NCI-H2171 (cell line): ENCODE measurements at regions not wholly inside any gene's neighbourhood (a gene's known extent, or its start where the extent isn't known, plus 50 kb on each side); places are given as distances from the start of the nearest gene placed in this dataset.
"Not testable (repeated sequence)": the region's sequence is repeated elsewhere in the genome, so short reads cannot be mapped to it uniquely, and the experiment has no call there.

Experiments
- DNase-seq: peaks from one replicate; lab custom pipeline; 2025; lab: John Stamatoyannopoulos, UW

DNA sequence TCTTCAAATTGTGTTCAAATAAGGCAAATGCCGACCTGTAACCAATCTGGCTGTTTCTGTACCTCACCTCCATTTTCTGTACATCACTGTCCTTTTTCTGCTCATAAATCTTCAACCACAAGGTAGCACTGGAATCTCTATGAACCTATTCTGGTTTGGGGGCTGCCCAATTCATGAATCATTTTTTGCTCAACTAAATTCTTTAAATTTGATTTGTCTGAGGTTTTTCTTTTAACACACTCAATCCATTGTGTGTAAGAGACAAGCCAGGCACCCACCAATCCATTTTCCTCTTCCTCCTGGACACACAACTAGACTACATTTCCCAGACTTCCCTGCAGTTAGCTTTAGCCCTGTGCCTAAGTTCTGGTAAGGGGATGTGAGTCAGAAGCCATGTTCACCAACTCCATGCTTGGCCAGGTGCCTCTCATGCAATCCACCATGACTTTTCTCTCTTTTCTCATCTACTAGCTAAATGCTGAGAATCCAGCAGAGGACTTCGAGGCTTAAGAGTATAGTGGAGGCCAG, 193.2 kb upstream of the KLF3 start:
- no peak for DNase-seq

- DNase-seq, result no peak
Observed at GRCh38 chr4:38482696-38483095, 181.3 kb upstream of the KLF3 start.

DNA sequence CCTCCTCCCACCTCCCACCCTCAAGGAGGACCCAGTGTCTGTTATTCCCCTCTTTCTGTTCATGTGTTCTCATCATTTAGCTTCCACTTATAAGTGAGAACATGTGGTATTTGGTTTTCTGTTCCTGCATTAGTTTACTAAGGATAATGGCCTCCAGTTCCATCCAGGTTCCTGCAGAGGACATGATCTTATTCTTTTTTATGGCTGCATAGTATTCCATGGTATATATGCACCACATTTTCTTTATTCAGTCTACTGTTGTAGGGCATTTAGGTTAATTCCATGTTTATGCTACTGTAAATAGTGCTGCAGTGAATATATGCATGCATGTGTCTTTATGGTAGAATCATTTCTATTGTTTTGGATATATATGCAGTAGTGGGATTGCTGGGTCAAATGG, 180.4 kb upstream of the KLF3 start:
- not testable (repeated sequence) for DNase-seq

- no peak for DNase-seq
Observed at GRCh38 chr4:38489011-38489861, 174.8 kb upstream of the KLF3 start.

DNA sequence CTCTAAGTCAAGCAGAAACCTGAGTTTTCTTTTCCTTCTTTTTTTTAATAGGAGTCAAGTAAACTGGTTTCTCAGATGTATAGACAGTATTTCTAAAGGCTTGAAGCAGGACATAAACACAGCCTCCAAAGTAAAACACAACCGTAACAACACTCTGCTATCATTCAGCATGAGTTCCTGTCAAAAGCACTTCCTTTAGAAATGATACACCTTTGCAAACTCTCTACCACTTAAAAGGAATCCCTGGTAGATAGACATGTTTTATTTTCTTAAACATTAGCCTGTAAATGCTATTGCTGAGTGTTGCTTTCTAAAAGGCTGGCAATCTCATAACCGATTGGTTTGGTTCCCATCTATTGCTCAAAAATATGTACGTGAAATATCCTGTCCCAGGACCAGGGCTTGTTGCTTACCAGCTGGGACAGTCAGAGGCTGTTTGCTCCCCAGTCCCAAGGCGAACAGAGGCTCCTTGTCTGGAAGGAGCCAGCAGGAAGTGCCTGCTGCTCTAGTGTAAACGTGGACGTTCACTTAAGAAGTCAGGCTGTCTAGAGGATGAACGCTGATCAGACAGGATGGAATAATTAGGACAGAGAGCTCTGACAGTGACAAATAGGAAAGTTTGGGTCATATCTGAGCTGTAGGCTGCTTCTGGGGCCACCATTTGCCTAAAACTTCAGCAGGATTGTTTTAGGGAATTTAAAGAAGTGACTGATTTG, 173.9 kb upstream of the KLF3 start:
- no peak for DNase-seq

- DNase-seq, result no peak
Observed at GRCh38 chr4:38490753-38491446, 173.1 kb upstream of the KLF3 start.

GRCh38 chr4:38491854-38492478, 172.0 kb upstream of the KLF3 start:
- DNase-seq, result no peak

DNA sequence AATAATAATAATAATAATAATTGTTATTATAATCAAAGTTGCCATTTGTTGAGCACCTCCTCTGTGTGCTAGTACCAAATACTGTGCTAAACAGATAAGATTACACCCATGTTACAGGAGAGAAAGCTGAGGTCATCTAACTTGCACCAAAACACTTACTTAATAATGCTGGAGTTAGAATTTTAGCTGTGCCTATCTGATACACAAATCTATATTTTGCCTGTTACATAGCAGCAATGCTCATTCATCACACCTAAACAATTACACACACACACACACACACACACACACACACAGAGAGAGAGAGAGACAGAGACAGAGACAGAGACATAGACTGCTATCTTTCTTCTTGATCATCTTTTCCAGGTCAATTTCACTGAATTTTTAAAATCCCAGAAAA, 170.9 kb upstream of the KLF3 start:
- no peak for DNase-seq

- DNase-seq, result no peak
Observed at GRCh38 chr4:38495446-38495845, 168.6 kb upstream of the KLF3 start.

GRCh38 chr4:38497121-38497520, 166.9 kb upstream of the KLF3 start:
- DNase-seq, result no peak

- DNase-seq, result no peak
Observed at GRCh38 chr4:38499101-38499500, 164.9 kb upstream of the KLF3 start.

DNA sequence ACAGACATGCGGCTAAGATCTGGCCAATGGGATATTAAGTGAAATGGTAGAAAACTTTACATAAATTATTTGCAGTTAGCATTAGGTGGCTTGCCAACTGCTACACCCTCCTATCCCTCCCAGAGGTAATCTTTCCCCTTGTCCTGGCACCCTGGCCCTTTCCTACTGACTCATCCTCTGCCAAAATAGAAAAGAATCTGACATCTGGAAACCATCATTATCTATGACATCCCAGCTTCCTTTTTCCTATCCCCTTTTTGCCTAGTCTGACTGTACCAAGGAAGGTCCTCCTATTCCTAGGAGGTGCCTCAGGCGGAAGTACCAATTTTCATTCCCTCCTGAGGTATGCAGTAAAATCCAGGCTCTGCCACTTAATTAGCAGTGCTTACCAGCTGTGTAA, 163.6 kb upstream of the KLF3 start:
- no peak for DNase-seq

- no peak for DNase-seq
Observed at GRCh38 chr4:38501698-38502097, 162.3 kb upstream of the KLF3 start.

- DNase-seq, result no peak
Observed at GRCh38 chr4:38503689-38504395, 160.2 kb upstream of the KLF3 start.

DNA sequence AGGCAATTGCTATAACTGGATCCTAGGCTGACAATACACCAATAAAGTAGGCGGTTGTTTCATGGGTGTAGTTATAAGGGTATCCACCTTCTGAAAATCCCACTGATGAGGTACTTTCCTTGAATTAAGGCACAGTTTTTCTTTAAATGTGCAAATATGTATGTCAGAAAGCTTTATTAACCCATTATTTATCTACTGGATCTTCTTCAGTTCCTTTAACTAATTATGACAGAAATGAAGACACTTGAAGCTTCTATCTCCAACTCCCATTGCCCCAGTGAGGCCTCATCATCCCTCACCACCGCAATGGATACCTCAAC, 159.6 kb upstream of the KLF3 start:
- no peak for DNase-seq

GRCh38 chr4:38509551-38509950, 154.4 kb upstream of the KLF3 start:
- no peak for DNase-seq

- DNase-seq, result no peak
Observed at GRCh38 chr4:38510201-38510600, 153.8 kb upstream of the KLF3 start.

DNA sequence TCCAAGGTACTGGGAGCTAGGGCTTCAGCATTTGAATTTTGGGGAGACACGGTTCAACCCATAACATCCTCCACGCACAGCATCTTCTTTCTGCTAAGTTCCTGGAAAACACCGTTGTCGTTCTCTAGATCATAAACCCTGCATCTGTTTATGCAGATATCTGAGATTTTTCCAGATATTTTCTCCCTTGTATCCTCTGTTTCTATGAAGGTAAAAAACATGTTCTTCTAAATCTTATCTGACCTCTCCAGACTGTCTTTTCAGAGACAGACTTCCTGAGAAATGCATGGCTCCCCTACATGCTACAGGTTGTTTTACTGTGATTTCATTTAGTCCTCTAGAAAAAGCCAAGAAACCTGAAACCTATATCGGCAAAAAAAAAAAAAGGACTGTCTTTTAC, 152.3 kb upstream of the KLF3 start:
- DNase-seq, result no peak

GRCh38 chr4:38512840-38513239, 151.2 kb upstream of the KLF3 start:
- DNase-seq, result no peak

GRCh38 chr4:38514465-38515146, 149.4 kb upstream of the KLF3 start:
- DNase-seq, result no peak

DNA sequence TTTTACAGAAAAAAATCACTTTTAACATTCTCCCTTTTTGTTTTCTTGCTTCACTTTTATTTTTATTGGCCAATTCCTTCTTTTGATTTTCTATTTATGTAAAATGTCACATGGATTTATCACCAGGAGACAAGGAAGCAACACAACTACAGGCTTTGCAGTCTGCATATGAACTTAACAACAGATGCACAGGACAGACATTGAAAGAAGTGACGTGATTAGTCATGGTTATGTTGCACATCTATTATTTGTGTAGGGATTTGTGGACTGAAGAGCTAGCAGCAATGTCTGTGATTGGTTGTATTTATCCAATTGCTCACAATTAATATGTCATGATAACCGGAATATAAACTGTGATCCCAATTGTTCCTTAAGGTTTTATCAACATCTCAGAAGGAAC, 147.8 kb upstream of the KLF3 start:
- no peak for DNase-seq
